Breast epithelium (tissue), 4 donors: ENCODE measurements at regions not wholly inside any gene's neighbourhood (a gene's known extent, or its start where the extent isn't known, plus 50 kb on each side); places are given as distances from the start of the nearest gene placed in this dataset.

ENCODE experiments used
- DNase-seq, 2 donors: peaks; one replicate each; pipeline ENCODE4 v3.0.0-alpha.2; 2019; ENCODE audit warnings: low spot score in 2 of 2
- H3K27ac ChIP-seq, 2 donors: fragments of 200-600 bp; sonication (generic) in 1 of 2; one replicate each; pipeline ENCODE4 v1.5.1; 2016 to 2019; ENCODE audit warnings: mild to moderate bottlenecking in 1 of 2
- H3K27me3 ChIP-seq, 2 donors: fragments of 200-600 bp; sonication (generic) in 1 of 2; one replicate each; pipeline versions ENCODE4 v1.5.1 to v1.6.0; 2017 to 2019; ENCODE audit warnings: control low read depth in 1 of 2, mild to moderate bottlenecking in 1 of 2
- H3K36me3 ChIP-seq: fragments of 200-600 bp; one replicate; pipeline ENCODE4 v1.5.1; 2019
- H3K4me1 ChIP-seq, 2 donors: fragments of 200-600 bp; sonication (generic); one replicate each; pipeline ENCODE4 v1.5.1; 2016 to 2019; ENCODE audit warnings: control low read depth in 1 of 2
- H3K4me3 ChIP-seq, 3 donors: fragments of 200-600 bp; sonication (generic); 1 replicate in 2 of 3; 2 replicates in 1 of 3; pipeline ENCODE4 v1.5.1; 2016 to 2019; ENCODE audit warnings: mild to moderate bottlenecking in 3 of 3, moderate library complexity in 2 of 3
- H3K9me3 ChIP-seq, 2 donors: fragments of 200-600 bp; sonication (generic) in 1 of 2; one replicate each; pipeline ENCODE4 v1.5.1; 2016 to 2019; ENCODE audit warnings: control low read depth in 1 of 2
- POLR2A ChIP-seq: fragments of 450-650 bp; IDR thresholded peaks from one replicate; pipeline ENCODE4 v1.6.1; 2016; ENCODE audit warnings: antibody characterized with exemption, mild to moderate bottlenecking, moderate library complexity
- POLR2AphosphoS5 ChIP-seq, 3 donors: sonication (generic); formaldehyde crosslinking; IDR thresholded peaks; one replicate each; pipeline ENCODE4 v1.6.1; 2017; ENCODE audit warnings: antibody characterized with exemption in 3 of 3
- intact Hi-C: fragments of 100-400 bp; cut with DNase I; formaldehyde crosslinking; loops from one replicate; pipeline ENCODE4 v1.15.1; 2023; ENCODE audit warnings: low total_unique reads
- TF ChIP-seq, protein P1 (sequence below), 3 donors: fragments of 450-650 bp; IDR thresholded peaks; one replicate each; pipeline ENCODE4 v1.5.1; 2016 to 2017; ENCODE audit warnings: antibody characterized with exemption in 3 of 3, mild to moderate bottlenecking in 3 of 3, moderate library complexity in 3 of 3

DNA sequence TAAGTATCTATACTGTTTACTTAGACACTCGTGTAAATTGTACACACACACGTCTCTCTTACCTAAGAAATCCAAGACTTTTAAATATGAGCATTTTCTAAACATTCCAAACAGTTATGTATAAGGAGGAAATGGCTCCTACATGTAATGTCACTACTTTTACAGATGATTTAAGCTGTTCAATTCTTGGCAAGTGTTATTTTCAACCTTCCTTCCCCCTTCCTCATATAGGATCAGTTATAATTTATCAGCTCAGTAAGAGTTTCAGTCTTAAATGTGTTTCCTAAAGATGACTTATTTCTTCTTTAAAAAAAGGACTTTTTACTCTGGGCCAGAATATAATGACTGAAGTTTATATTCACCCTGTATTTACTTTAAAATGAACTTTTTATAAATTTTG, 601.1 kb downstream of the ANKRD50 start:
- H3K36me3 ChIP-seq = no peaks in the 10 kb centered on the region
- peak overlapping the region in 1 of 2 donors; percentile 5 for H3K27ac ChIP-seq
- no peak overlapping the region for H3K4me3 ChIP-seq
- intact Hi-C loops = no loop called here
- H3K9me3 ChIP-seq = no peaks in the 10 kb centered on the region
- TF ChIP-seq POLR2AphosphoS5 (IDR thresholded peaks at IDR 0.05) (no peak), POLR2A (no peak)
- TF ChIP-seq, protein P1, sequence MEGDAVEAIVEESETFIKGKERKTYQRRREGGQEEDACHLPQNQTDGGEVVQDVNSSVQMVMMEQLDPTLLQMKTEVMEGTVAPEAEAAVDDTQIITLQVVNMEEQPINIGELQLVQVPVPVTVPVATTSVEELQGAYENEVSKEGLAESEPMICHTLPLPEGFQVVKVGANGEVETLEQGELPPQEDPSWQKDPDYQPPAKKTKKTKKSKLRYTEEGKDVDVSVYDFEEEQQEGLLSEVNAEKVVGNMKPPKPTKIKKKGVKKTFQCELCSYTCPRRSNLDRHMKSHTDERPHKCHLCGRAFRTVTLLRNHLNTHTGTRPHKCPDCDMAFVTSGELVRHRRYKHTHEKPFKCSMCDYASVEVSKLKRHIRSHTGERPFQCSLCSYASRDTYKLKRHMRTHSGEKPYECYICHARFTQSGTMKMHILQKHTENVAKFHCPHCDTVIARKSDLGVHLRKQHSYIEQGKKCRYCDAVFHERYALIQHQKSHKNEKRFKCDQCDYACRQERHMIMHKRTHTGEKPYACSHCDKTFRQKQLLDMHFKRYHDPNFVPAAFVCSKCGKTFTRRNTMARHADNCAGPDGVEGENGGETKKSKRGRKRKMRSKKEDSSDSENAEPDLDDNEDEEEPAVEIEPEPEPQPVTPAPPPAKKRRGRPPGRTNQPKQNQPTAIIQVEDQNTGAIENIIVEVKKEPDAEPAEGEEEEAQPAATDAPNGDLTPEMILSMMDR (IDR thresholded peaks at IDR 0.05) = no peak
- no peak for DNase-seq
- no peaks in the 10 kb centered on the region for H3K4me1 ChIP-seq
- no peaks in the 10 kb centered on the region for H3K27me3 ChIP-seq

GRCh38 chr4:124111922-124112321, 600.6 kb downstream of the ANKRD50 start:
- Histone ChIP-seq H3K4me3 (no peak overlapping the region), H3K36me3 (no peaks in the 10 kb centered on the region), H3K4me1 (no peaks in the 10 kb centered on the region), H3K9me3 (no peaks in the 10 kb centered on the region), H3K27ac (no peak overlapping the region), H3K27me3 (no peaks in the 10 kb centered on the region)
- intact Hi-C loops = no loop called here
- TF ChIP-seq, protein P1 (IDR thresholded peaks at IDR 0.05) = peak; percentile 52 to 78 (median 61)
- no peak for TF ChIP-seq POLR2A
- TF ChIP-seq POLR2AphosphoS5 (IDR thresholded peaks at IDR 0.05) = no peak
- DNase-seq = no peak

DNA sequence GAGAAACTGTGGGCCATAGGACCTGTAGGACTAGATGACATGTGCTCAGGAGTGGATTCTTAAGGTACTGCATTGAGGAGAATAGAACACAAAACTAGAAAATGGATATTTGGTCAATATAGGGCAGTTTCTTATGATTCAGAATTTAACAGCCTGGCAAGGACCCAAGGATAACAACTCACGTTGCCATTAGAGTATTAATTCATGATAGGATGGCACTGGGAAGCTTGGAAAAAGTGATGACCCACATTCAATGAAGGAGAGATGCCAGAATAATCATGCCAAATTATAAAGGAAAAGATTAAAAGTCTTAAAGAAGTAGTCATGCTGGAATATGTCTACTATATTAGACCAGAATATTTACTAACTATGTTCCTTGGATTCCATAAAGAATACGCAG, 594.5 kb downstream of the ANKRD50 start:
- H3K27me3 ChIP-seq = no peaks in the 10 kb centered on the region
- H3K4me1 ChIP-seq = no peaks in the 10 kb centered on the region
- no peaks in the 10 kb centered on the region for H3K36me3 ChIP-seq
- DNase-seq = no peak
- no peak overlapping the region for H3K27ac ChIP-seq
- TF ChIP-seq, protein P1 (IDR thresholded peaks at IDR 0.05) = no peak
- TF ChIP-seq POLR2AphosphoS5 (IDR thresholded peaks at IDR 0.05) (no peak), POLR2A (no peak)
- intact Hi-C loops = no loop called here
- H3K9me3 ChIP-seq = no peaks in the 10 kb centered on the region
- no peak overlapping the region for H3K4me3 ChIP-seq

DNA sequence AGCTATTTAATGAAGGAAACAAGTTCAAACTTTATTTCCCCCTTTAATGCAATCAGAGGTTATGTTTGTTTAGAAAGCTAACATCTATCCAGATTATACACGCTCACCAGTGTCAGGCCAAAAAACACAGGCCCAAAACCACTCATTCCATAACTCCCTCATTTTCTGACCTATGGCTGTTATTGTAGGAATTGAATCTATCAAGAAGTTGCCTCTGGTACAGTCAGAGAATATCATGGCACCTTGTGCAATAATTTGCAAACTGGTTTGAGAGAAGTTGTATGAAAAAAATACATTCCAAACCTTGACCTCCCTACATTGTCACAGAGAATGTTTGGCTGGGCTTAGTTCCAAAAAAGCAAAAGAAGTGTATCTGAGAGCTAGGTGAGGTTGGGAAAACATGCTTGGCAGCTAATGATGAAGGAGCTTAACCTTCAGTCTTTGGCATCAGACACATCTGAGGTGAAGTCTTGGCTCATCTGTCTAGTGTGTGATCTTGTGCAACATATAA, 591.0 kb downstream of the ANKRD50 start:
- intact Hi-C loops = no loop called here
- H3K27me3 ChIP-seq = no peaks in the 10 kb centered on the region
- DNase-seq = no peak
- H3K27ac ChIP-seq = no peak overlapping the region
- H3K36me3 ChIP-seq = no peaks in the 10 kb centered on the region
- no peaks in the 10 kb centered on the region for H3K9me3 ChIP-seq
- TF ChIP-seq POLR2A (no peak), POLR2AphosphoS5 (IDR thresholded peaks at IDR 0.05) (no peak)
- TF ChIP-seq, protein P1 (IDR thresholded peaks at IDR 0.05) = no peak
- no peak overlapping the region for H3K4me3 ChIP-seq
- no peaks in the 10 kb centered on the region for H3K4me1 ChIP-seq

GRCh38 chr4:124123181-124123580, 589.4 kb downstream of the ANKRD50 start:
- Histone ChIP-seq H3K36me3 (no peaks in the 10 kb centered on the region), H3K9me3 (no peaks in the 10 kb centered on the region), H3K27me3 (no peaks in the 10 kb centered on the region), H3K4me1 (no peaks in the 10 kb centered on the region), H3K27ac (no peak overlapping the region), H3K4me3 (no peak overlapping the region)
- intact Hi-C loops = no loop called here
- no peak for DNase-seq
- TF ChIP-seq, protein P1 (IDR thresholded peaks at IDR 0.05) = no peak
- TF ChIP-seq POLR2A (no peak), POLR2AphosphoS5 (IDR thresholded peaks at IDR 0.05) (no peak)
